GM12878 (cell line): ENCODE measurements at regions not wholly inside any gene's neighbourhood (a gene's known extent, or its start where the extent isn't known, plus 50 kb on each side); places are given as distances from the start of the nearest gene placed in this dataset.

Experiments used
- ATAC-seq: fragments of 200-7000 bp; cut with Tn5 transposase; 3 replicates; pipeline ENCODE4 v1.9.1; 2020; ENCODE audit warnings: mild to moderate bottlenecking, moderate library complexity
- BruUV-seq: library from RNA; stranded (reverse); fragments of 400-500 nt; replicated peaks from 2 replicates; lab custom pipeline; 2021; lab: Mats Ljungman, UMichigan
- CTCF ChIA-PET: fragments of 300-600 bp; sonication (Branson Sonifier 250); formaldehyde crosslinking; extraction: SDS; loops from one replicate; lab custom pipeline; 2021; ENCODE audit warnings: inconsistent platforms; lab: Yijun Ruan, JAX
- POLR2A ChIA-PET: fragments of 350-600 bp; formaldehyde crosslinking; extraction: SDS; loops from one replicate; lab custom pipeline; 2021; ENCODE audit warnings: inconsistent platforms; lab: Charles Lee
- RAD21 ChIA-PET: fragments of 300-600 bp; sonication (Branson Sonifier 250); formaldehyde crosslinking; loops from one replicate; lab custom pipeline; 2023; ENCODE audit warnings: antibody characterized with exemption; ENCODE audit not compliant: unreplicated experiment; lab: Charles Lee
- SMC1A ChIA-PET: fragments of 300-600 bp; sonication (Branson Sonifier 250); formaldehyde crosslinking; loops from one replicate; lab custom pipeline; 2023; ENCODE audit not compliant: unreplicated experiment, uncharacterized antibody; lab: Charles Lee
- DNase-seq: peaks from one replicate; pipeline ENCODE4 v3.0.0-alpha.2; 2011; ENCODE audit warnings: low read depth, low spot score
- FAIRE-seq: peaks from 3 replicates; lab custom pipeline; 2011; peaks lifted over from hg19 to GRCh38; lab: Jason Lieb, UNC
- H2AFZ ChIP-seq: 2 replicates; pipeline ENCODE4 v1.6.0; 2011; ENCODE audit warnings: low read depth, low read length, control low read depth; ENCODE audit not compliant: control insufficient read depth
- H3K27ac ChIP-seq: 2 replicates; pipeline ENCODE4 v1.5.1; 2011; ENCODE audit warnings: control low read depth; ENCODE audit not compliant: control insufficient read depth, insufficient read depth
- H3K27me3 ChIP-seq, 2 experiments: replicated peaks in 1 of 2; 2 replicates each; pipeline versions ENCODE4 v1.6.0 to v1.6.1; 2011; ENCODE audit warnings: low read length in 1 of 2; ENCODE audit not compliant: control insufficient read depth in 2 of 2, insufficient read depth in 2 of 2
- H3K36me3 ChIP-seq, 2 experiments: 2 replicates each; pipeline ENCODE4 v1.5.1; 2011; ENCODE audit warnings: low read length in 1 of 2; ENCODE audit not compliant: control insufficient read depth in 2 of 2, insufficient read depth in 2 of 2
- H3K4me1 ChIP-seq: 2 replicates; pipeline ENCODE4 v1.6.1; 2011; ENCODE audit warnings: mild to moderate bottlenecking, low read length, moderate library complexity, mixed read lengths; ENCODE audit not compliant: control insufficient read depth, insufficient read depth
- H3K4me2 ChIP-seq: 2 replicates; pipeline ENCODE4 v1.6.0; 2011; ENCODE audit warnings: control low read depth; ENCODE audit not compliant: control insufficient read depth, insufficient read depth
- H3K4me3 ChIP-seq: fragments of 200-600 bp; sonication (generic); 2 replicates; pipeline ENCODE4 v1.5.1; 2016
- H3K79me2 ChIP-seq: 2 replicates; pipeline ENCODE4 v1.6.0; 2011; ENCODE audit warnings: low read length; ENCODE audit not compliant: control insufficient read depth, insufficient read depth
- H3K9ac ChIP-seq: 2 replicates; pipeline ENCODE4 v1.8.0; 2011; ENCODE audit warnings: low read length, control low read depth, mixed read lengths; ENCODE audit not compliant: control insufficient read depth, insufficient read depth
- H3K9me3 ChIP-seq: replicated peaks from 3 replicates; pipeline ENCODE4 v1.5.1; 2011; ENCODE audit warnings: mild to moderate bottlenecking, low read length; ENCODE audit not compliant: control insufficient read depth, insufficient read depth
- H4K20me1 ChIP-seq: 2 replicates; pipeline ENCODE4 v1.6.0; 2011; ENCODE audit not compliant: control insufficient read depth, insufficient read depth
- BACH1 ChIP-seq: fragments of 450-650 bp; IDR thresholded peaks from 2 replicates; pipeline ENCODE4 v1.6.1; 2017; ENCODE audit warnings: mild to moderate bottlenecking, borderline replicate concordance
- BCL11A ChIP-seq: IDR thresholded peaks from 2 replicates; pipeline ENCODE4 v1.6.1; 2011; ENCODE audit warnings: low read depth, low read length
- CEBPB ChIP-seq, 2 experiments: fragments of 150-350 bp in 1 of 2; IDR thresholded peaks; 2 replicates each; pipeline ENCODE4 v1.6.1; 2012 to 2014; ENCODE audit warnings: low read depth in 2 of 2, low read length in 2 of 2, borderline replicate concordance in 1 of 2, inconsistent platforms in 1 of 2
- FOXM1 ChIP-seq: IDR thresholded peaks from 2 replicates; pipeline ENCODE4 v1.6.1; 2012; ENCODE audit warnings: low read depth, mild to moderate bottlenecking, inconsistent platforms, low read length, moderate library complexity
- MYB ChIP-seq: fragments of 150-350 bp; IDR thresholded peaks from 2 replicates; pipeline ENCODE4 v1.6.1; 2014; ENCODE audit warnings: mild to moderate bottlenecking, low read depth, low read length, borderline replicate concordance
- NFIC ChIP-seq: IDR thresholded peaks from 2 replicates; pipeline ENCODE4 v1.6.1; 2012; ENCODE audit warnings: low read depth, mild to moderate bottlenecking, inconsistent platforms, low read length, moderate library complexity
- PBX3 ChIP-seq: IDR thresholded peaks from 2 replicates; pipeline ENCODE4 v1.6.1; 2011; ENCODE audit warnings: mild to moderate bottlenecking, low read depth, low read length, moderate library complexity; ENCODE audit not compliant: insufficient replicate concordance
- REST ChIP-seq: IDR thresholded peaks from 2 replicates; pipeline ENCODE4 v1.6.1; 2012; ENCODE audit warnings: mild to moderate bottlenecking, low read depth, low read length
- SREBF1 ChIP-seq: IDR thresholded peaks from 2 replicates; pipeline ENCODE4 v1.6.1; 2012; ENCODE audit warnings: mild to moderate bottlenecking, low read length
- TARDBP ChIP-seq: IDR thresholded peaks from 2 replicates; pipeline ENCODE4 v1.6.1; 2016; ENCODE audit warnings: borderline replicate concordance
- USF2 ChIP-seq: IDR thresholded peaks from 2 replicates; pipeline ENCODE4 v1.6.1; 2011; ENCODE audit warnings: low read depth, low read length, improper control_type of control experiment, borderline replicate concordance
- WGBS: methylation state at CpG from one replicate; pipeline ENCODE4 v1.1.6; 2016; ENCODE audit warnings: low lambda C conversion rate; ENCODE audit not compliant: insufficient replicate concordance, insufficient coverage; ENCODE audit errors: missing lambda C conversion rate; 5-methylcytosine and 5-hydroxymethylcytosine counted together
- in situ Hi-C: fragments of 300-500 bp; cut with MboI; formaldehyde crosslinking; loops from 9 replicates; pipeline ENCODE4 v1.14.3; 2018; ENCODE audit warnings: mixed read lengths
- intact Hi-C: fragments of 100-400 bp; cut with micrococcal nuclease; formaldehyde crosslinking; loops from one replicate; pipeline ENCODE4 v1.14.2; 2022; ENCODE audit not compliant: unreplicated experiment

- ChIA-PET CTCF (no interaction called here), POLR2A (no interaction called here), SMC1A (no interaction called here), RAD21 (no interaction called here)
- TF ChIP-seq SREBF1 (no peak), REST (no peak), BCL11A (no peak), TARDBP (no peak), CEBPB (IDR thresholded peaks at IDR 0.05; ENCODE audit: borderline replicate concordance in 1 of 2, low read depth in 2 of 2, low read length in 2 of 2) (no peak), PBX3 (no peak), USF2 (no peak), BACH1 (no peak), NFIC (no peak), MYB (no peak), FOXM1 (no peak)
- Histone ChIP-seq H3K27me3 (no peaks in the 10 kb centered on the region), H3K9me3 (no peaks in the 10 kb centered on the region), H4K20me1 (no peaks in the 10 kb centered on the region), H3K4me1 (no peaks in the 10 kb centered on the region), H2AFZ (no peak overlapping the region), H3K4me3 (no peak overlapping the region), H3K4me2 (no peak overlapping the region), H3K36me3 (no peaks in the 10 kb centered on the region), H3K27ac (no peak overlapping the region), H3K79me2 (no peaks in the 10 kb centered on the region), H3K9ac (no peak overlapping the region)
- 63% methylated on average over 5 of the region's 5 CpGs for WGBS
- intact Hi-C loops (no loop called here), in situ Hi-C loops (no loop called here)
- no TSS peak for BruUV-seq
- DNase-seq = no peak
- ATAC-seq = no peak
- FAIRE-seq = no peak
Observed at GRCh38 chr12:60399064-60399463, 803.2 kb downstream of the SLC16A7 start.
